Adrenal gland (tissue), 9 donors: ENCODE measurements at regions not wholly inside any gene's neighbourhood (a gene's known extent, or its start where the extent isn't known, plus 50 kb on each side); places are given as distances from the start of the nearest gene placed in this dataset.

Source experiments
- DNase-seq, 7 donors: peaks; one replicate each; pipeline ENCODE4 v3.0.0-alpha.2; 2019 to 2020
- H3K27ac ChIP-seq, 5 donors: fragments of 200-600 bp; sonication (generic) in 4 of 5; 1 replicate in 3 of 5; 2 replicates in 2 of 5; pipeline versions ENCODE4 v1.5.1 to v1.8.0; 2016 to 2020; ENCODE audit warnings: mild to moderate bottlenecking in 1 of 5
- H3K27me3 ChIP-seq: fragments of 200-600 bp; 2 replicates; pipeline ENCODE4 v1.8.0; 2021
- H3K36me3 ChIP-seq, 2 donors: fragments of 200-600 bp; replicated peaks in 1 of 2; 1 replicate in 1 of 2; 2 replicates in 1 of 2; pipeline versions ENCODE4 v1.5.1 to v1.8.0; 2018 to 2022
- H3K4me1 ChIP-seq, 2 donors: fragments of 200-600 bp; replicated peaks in 1 of 2; 1 replicate in 1 of 2; 2 replicates in 1 of 2; pipeline versions ENCODE4 v1.5.1 to v1.8.0; 2018 to 2021
- H3K4me3 ChIP-seq, 4 donors: fragments of 200-600 bp; sonication (generic) in 3 of 4; one replicate each; pipeline ENCODE4 v1.5.1; 2016 to 2018
- H3K9me3 ChIP-seq, 3 donors: fragments of 200-600 bp; sonication (generic) in 1 of 3; replicated peaks in 1 of 3; 1 replicate in 2 of 3; 2 replicates in 1 of 3; pipeline versions ENCODE4 v1.5.1 to v1.8.0; 2016 to 2021
- POLR2A ChIP-seq, 2 donors: fragments of 450-650 bp; IDR thresholded peaks; one replicate each; pipeline ENCODE4 v1.6.1; 2017; ENCODE audit warnings: antibody characterized with exemption in 2 of 2, mild to moderate bottlenecking in 2 of 2, moderate library complexity in 1 of 2
- WGBS, 4 donors: extraction: QIAGEN DNeasy Blood & Tissue Kit in 2 of 4; methylation state at CpG; one replicate each; pipeline versions ENCODE4 v1.1.5 to v1.1.7; 2013 to 2017; 5-methylcytosine and 5-hydroxymethylcytosine counted together
- intact Hi-C, 2 donors: fragments of 100-400 bp; cut with DNase I; formaldehyde crosslinking; loops; one replicate each; pipeline versions ENCODE4 v1.14.1 to v1.15.0; 2022 to 2023
- TF ChIP-seq, protein P1 (sequence below), 6 experiments: fragments of 450-650 bp in 4 of 6; fragments of 200-600 bp in 2 of 6; sonication (generic) in 1 of 6; IDR thresholded peaks; 1 replicate in 5 of 6; 2 replicates in 1 of 6; pipeline versions ENCODE4 v1.5.1 to v1.8.0; 2016 to 2021; ENCODE audit warnings: antibody characterized with exemption in 6 of 6, mild to moderate bottlenecking in 2 of 6, moderate library complexity in 1 of 6
- donor health status: healthy with polysubstance abuse.
- donor health status: Bipolar disorder and iron deficiency.
- donor health status: DM: yes; HTN: yes; CAD: no.
- donor health status: DM: no; HTN: no; CAD: no.
- donor health status: DM: no; HTN: no; CAD: no.

DNA sequence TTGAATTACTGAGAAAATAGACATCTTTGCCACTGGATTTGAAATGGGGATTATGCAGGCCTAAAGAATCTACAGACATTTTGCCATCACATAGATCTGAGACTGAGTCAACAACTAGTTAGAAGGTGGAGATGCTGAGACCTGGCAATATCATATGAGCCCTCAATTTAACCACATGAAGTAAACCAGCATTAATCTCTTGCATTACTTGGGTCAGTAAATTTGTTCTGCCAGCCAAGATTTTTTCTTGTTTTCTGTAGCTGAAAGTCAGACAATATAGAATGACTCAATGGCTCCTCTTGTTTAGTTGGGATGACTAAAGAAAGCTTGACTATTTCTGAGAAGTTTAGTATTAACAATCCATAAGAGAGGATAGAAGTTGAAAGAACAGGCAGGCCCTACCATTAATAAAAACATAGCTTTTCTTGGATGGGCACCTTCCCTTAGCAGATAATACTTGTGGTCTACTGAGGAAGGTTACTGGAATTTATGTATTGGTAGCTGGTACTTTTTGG is 396.7 kb upstream of the SORCS1 start:
- intact Hi-C loops: no loop called here
- TF ChIP-seq, protein P1, sequence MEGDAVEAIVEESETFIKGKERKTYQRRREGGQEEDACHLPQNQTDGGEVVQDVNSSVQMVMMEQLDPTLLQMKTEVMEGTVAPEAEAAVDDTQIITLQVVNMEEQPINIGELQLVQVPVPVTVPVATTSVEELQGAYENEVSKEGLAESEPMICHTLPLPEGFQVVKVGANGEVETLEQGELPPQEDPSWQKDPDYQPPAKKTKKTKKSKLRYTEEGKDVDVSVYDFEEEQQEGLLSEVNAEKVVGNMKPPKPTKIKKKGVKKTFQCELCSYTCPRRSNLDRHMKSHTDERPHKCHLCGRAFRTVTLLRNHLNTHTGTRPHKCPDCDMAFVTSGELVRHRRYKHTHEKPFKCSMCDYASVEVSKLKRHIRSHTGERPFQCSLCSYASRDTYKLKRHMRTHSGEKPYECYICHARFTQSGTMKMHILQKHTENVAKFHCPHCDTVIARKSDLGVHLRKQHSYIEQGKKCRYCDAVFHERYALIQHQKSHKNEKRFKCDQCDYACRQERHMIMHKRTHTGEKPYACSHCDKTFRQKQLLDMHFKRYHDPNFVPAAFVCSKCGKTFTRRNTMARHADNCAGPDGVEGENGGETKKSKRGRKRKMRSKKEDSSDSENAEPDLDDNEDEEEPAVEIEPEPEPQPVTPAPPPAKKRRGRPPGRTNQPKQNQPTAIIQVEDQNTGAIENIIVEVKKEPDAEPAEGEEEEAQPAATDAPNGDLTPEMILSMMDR (IDR thresholded peaks at IDR 0.05): no peak
- no peak for TF ChIP-seq POLR2A (IDR thresholded peaks at IDR 0.05)
- Histone ChIP-seq H3K36me3 (no peaks in the 10 kb centered on the region), H3K27ac (no peak overlapping the region), H3K9me3 (peaks cover 0 to 8% (median 0%) of the 10 kb centered on the region in 3 donors), H3K4me1 (no peaks in the 10 kb centered on the region), H3K27me3 (no peaks in the 10 kb centered on the region), H3K4me3 (no peak overlapping the region)
- no peak for DNase-seq

- no peaks in the 10 kb centered on the region for H3K4me1 ChIP-seq
- TF ChIP-seq, protein P1 (IDR thresholded peaks at IDR 0.05): no peak
- TF ChIP-seq POLR2A (IDR thresholded peaks at IDR 0.05): no peak
- no peaks in the 10 kb centered on the region for H3K9me3 ChIP-seq
- no peak for DNase-seq
- H3K27ac ChIP-seq: no peak overlapping the region
- H3K27me3 ChIP-seq: no peaks in the 10 kb centered on the region
- intact Hi-C loops: no loop called here
- no peaks in the 10 kb centered on the region for H3K36me3 ChIP-seq
- H3K4me3 ChIP-seq: no peak overlapping the region
- 63 to 90% (median 70%) methylated on average over 4 of the region's 4 CpGs for WGBS, 4 donors
These were observed 393.4 kb upstream of the SORCS1 start for GRCh38 chr10:107557916-107558315.

- Histone ChIP-seq H3K9me3 (no peaks in the 10 kb centered on the region), H3K4me1 (no peaks in the 10 kb centered on the region), H3K4me3 (no peak overlapping the region), H3K27ac (no peak overlapping the region), H3K36me3 (no peaks in the 10 kb centered on the region), H3K27me3 (no peaks in the 10 kb centered on the region)
- no peak for TF ChIP-seq POLR2A (IDR thresholded peaks at IDR 0.05)
- TF ChIP-seq, protein P1 (IDR thresholded peaks at IDR 0.05): no peak
- intact Hi-C loops: no loop called here
- no peak for DNase-seq
- 46 to 64% (median 54%) methylated on average over 1 of the region's 1 CpG for WGBS, 4 donors
These were observed 389.8 kb upstream of the SORCS1 start for GRCh38 chr10:107554333-107554732.

DNA sequence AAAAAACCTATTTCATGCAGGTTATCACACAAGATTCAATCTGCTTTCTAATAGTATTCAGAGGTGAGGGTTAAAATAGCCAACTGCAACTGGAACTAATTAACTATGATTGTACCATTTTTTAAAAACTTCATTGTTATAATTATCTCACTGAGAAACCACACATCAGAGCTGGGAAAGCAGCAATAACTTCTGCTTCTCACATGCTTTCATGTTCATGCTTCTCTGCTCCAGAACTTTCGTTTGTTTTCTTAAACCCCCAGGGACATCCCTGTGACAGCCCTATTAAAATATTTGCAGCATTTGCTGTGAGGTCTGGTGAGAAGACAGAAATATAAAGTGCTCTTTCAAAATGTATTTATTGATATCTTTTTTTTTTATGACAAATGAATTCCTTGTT is 389.0 kb upstream of the SORCS1 start:
- no peak for DNase-seq
- Histone ChIP-seq H3K27me3 (no peaks in the 10 kb centered on the region), H3K4me3 (no peak overlapping the region), H3K4me1 (no peaks in the 10 kb centered on the region), H3K27ac (no peak overlapping the region), H3K9me3 (no peaks in the 10 kb centered on the region), H3K36me3 (no peaks in the 10 kb centered on the region)
- intact Hi-C loops: no loop called here
- WGBS, 4 donors: 8 to 16% (median 10%) methylated on average over 1 of the region's 1 CpG
- TF ChIP-seq, protein P1 (IDR thresholded peaks at IDR 0.05): no peak
- no peak for TF ChIP-seq POLR2A (IDR thresholded peaks at IDR 0.05)
